H4 (cell line): ENCODE measurements at regions not wholly inside any gene's neighbourhood (a gene's known extent, or its start where the extent isn't known, plus 50 kb on each side); places are given as distances from the start of the nearest gene placed in this dataset.
"Not testable (repeated sequence)": the region's sequence is repeated elsewhere in the genome, so short reads cannot be mapped to it uniquely, and the experiment has no call there.

Experiments used
- DNase-seq: peaks from one replicate; pipeline ENCODE4 v3.0.0-alpha.2; 2015; ENCODE audit warnings: low spot score

- DNase-seq, result no peak
These were observed 248.5 kb upstream of the DDHD1 start for GRCh38 chr14:53401646-53402045.

- DNase-seq, result no peak
These were observed 245.9 kb upstream of the DDHD1 start for GRCh38 chr14:53399057-53399456.

- DNase-seq, result no peak
These were observed 245.5 kb upstream of the DDHD1 start for GRCh38 chr14:53398616-53399015.

DNA sequence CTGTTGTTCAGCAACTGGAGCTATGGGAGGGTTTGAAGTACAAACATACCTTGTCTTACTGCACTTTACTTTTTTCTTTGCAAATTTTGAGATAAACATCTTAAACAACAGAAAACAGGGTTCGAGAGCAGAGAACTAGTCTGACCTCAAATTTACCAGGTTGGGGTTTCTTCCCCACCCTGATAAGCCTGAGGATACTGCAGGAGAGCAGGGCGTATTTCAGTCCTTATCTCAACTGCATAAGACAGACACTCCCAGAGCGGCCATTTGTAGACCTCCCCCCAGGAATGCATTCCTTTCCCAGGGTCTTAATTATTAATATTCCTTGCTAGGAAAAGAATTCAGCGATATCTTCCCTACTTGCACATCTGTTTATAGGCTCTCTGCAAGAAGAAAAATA lies 242.1 kb upstream of the DDHD1 start:
- DNase-seq, result not testable (repeated sequence)

- no peak for DNase-seq
These were observed 238.6 kb upstream of the DDHD1 start for GRCh38 chr14:53391631-53392285.

- DNase-seq, result peak; percentile 21
These were observed 238.0 kb upstream of the DDHD1 start for GRCh38 chr14:53391156-53391555.

DNA sequence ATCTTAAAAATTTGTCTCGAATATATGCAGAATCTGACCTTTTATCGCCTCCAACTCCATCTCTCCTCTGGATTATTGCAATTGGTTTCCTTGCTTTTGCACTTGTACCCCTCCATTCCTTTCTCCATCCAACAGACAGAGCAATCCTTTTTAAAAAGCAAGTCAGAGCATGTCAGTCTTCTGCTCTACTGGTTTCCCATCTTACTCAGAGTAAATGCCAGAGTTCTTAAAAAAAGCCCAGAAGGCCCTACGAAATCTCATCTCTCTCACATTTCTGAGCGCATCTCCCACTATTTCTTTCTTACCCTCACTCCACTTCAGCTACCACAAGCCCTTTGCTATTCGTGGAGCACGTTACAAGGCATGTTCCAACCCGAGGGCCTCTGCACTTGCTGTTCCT lies 236.9 kb upstream of the DDHD1 start:
- DNase-seq, result no peak

DNA sequence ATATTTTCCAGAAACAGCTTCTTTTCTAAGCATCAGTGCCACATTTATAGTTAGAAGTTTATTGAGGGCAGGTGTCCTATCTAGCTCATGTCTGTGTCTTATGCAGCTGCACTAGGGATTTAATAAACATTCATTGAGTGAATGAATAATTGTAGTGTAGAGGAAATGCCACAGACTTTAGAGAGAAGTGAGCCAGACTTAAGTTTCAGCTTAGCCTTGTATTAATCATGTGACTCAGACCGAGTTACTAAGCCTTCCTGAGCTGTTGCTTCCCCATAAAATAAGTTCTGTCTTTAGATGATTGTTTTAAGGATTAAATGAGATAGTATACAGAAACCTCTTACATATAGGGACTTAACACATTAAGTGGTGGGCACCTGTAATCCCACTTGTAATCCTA lies 236.1 kb upstream of the DDHD1 start:
- no peak for DNase-seq

- no peak for DNase-seq
These were observed 233.2 kb upstream of the DDHD1 start for GRCh38 chr14:53386362-53386761.

DNA sequence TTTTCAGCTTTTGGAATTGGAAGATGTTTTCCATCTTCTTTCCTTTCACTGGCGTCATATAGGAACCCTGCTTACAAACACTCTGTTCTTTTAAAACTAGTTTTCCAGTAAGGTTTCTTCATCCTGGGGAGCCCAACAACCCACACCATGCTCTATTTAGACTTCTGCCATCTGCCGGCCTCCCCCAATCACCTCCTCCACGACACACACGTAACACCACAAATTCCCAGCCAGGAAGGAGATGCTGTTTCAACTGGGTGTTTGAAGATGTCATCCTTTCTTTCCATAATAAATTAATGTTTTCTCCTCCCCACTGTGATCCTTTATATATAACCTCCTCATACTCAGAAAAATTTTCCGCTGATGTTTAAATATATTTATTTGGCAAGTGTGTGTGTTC lies 231.4 kb upstream of the DDHD1 start:
- no peak for DNase-seq

- DNase-seq, result no peak
These were observed 230.9 kb upstream of the DDHD1 start for GRCh38 chr14:53384073-53384472.

GRCh38 chr14:53381895-53382294 lies 228.8 kb upstream of the DDHD1 start:
- DNase-seq, result no peak

- no peak for DNase-seq
These were observed 227.7 kb upstream of the DDHD1 start for GRCh38 chr14:53380867-53381225.

GRCh38 chr14:53380052-53380866 lies 227.1 kb upstream of the DDHD1 start:
- DNase-seq, result no peak

DNA sequence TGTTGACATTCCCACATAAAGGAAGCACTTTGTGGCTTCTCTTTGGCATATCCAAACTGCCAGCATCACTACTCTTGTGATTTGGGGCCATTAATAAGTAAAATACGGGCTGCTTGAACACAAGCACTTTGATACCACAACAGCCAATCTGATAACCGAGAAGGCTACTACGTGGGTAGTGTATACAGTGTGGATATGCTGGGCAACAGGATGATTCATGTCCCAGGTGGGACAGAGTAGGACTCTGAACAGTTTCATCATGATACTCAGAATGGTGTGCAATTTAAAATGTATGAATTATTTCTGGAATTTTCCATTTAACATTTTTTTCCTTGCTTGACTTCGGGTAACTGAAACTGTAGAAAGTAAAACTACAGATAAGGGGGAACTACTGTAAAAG lies 225.0 kb upstream of the DDHD1 start:
- no peak for DNase-seq

- no peak for DNase-seq
These were observed 222.9 kb upstream of the DDHD1 start for GRCh38 chr14:53376064-53376463.

DNA sequence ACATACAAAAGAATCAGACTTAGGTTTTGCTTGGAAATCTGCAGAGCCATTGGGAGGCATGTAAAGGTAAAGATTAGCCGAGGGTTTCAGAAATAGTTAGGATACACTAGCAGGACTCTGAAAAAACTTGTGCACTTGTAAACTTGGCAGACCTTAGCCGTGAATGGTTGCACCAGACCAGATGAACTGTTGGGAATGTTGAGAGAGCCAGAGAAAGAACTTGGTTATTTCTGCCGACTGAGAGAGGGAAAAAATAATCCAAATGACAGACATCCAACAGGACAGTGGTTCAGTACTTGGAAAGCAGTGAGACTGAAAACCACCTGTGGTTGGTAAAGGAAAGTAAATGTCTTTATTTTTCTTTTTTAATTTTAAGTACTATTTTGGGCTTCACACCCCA lies 222.5 kb upstream of the DDHD1 start:
- DNase-seq, result no peak

- peak; percentile 17 for DNase-seq
These were observed 215.6 kb upstream of the DDHD1 start for GRCh38 chr14:53368711-53369201.

DNA sequence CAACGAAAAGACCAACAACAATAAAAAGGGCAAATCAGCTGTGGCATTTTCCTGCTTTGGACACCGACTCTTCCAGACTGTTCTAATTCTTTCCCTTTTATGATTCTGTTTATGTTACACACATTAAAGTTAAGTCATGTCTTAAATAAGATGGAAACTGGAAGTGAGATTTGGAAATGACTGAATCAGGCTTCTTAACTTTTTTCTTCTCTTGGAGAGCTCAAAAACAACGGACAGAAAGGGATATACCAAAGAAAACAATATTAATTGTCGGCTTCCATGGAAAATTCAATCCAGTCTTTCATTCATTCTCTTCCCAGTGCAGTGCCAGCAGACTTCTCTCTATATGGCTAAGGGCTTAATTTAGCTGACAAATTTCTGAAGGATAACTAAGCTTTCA lies 214.9 kb upstream of the DDHD1 start:
- no peak for DNase-seq

- DNase-seq, result no peak
These were observed 214.5 kb upstream of the DDHD1 start for GRCh38 chr14:53367644-53368026.

DNA sequence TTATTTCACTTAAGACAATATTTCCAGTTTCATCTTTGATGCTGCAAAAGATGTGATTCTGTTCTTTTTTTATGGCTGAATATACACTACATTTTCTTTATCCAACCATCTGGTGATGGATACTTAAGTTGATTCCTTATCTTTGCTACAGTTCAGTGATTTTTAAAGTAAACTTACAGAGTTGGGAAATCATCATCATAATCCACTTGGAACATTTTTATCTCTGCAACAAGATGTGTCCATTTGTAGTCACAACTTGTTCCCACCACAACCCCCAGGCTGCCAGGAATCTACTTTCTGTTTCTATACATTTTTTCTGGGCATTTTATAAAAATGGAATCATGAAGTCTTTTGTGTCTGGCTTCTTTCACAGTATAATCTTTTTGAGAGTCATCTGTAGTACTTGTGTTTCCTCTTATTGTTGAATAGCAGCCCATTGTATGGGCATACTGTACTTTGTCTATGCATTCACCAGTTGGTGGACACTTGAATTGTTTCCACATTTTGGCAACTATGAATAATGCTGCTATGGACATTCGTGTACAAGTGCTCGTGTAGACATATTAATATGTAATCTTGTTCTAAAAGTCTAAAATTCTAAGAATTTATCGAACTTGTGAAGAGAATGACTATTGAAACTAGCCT lies 212.5 kb upstream of the DDHD1 start:
- no peak for DNase-seq

DNA sequence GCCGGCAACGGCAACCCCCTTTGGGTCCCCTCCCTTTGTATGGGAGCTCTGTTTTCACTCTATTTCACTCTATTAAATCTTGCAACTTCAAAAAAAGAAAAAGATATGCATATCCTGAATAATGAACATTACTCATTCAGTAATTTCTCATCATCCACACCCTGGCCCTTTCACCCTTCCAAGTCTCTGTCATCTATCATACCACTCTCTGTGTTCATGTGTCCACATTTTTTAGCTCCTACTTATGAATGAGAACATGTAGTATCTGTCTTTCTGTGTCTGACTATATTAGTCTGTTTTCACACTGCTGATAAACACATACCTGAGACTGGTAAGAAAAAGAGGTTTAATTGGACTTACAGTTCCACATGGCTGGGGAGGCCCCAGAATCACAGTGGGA lies 209.8 kb upstream of the DDHD1 start:
- not testable (repeated sequence) for DNase-seq

- DNase-seq, result no peak
These were observed 207.7 kb upstream of the DDHD1 start for GRCh38 chr14:53360829-53361228.
